ENCODE measurements at regions not wholly inside any gene's neighbourhood (a gene's known extent, or its start where the extent isn't known, plus 50 kb on each side); places are given as distances from the start of the nearest gene placed in this dataset.

- DNase-seq (ENCODE audit: low read depth in 2 of 2) = no peak
These were observed 256.8 kb downstream of the GABRG2 start for GRCh38 chr5:162324328-162324727.

GRCh38 chr5:162325143-162325727, 257.7 kb downstream of the GABRG2 start:
- DNase-seq (ENCODE audit: low read depth in 2 of 2) = no peak

GRCh38 chr5:162334944-162335343, 267.4 kb downstream of the GABRG2 start:
- no peak for DNase-seq (ENCODE audit: low read depth in 2 of 2)

GRCh38 chr5:162360373-162360931, 292.9 kb downstream of the GABRG2 start:
- DNase-seq (ENCODE audit: low read depth in 2 of 2) = no peak

GRCh38 chr5:162372256-162372655, 304.7 kb downstream of the GABRG2 start:
- DNase-seq (ENCODE audit: low read depth in 2 of 2) = no peak

- no peak for DNase-seq (ENCODE audit: low read depth in 2 of 2)
These were observed 310.3 kb downstream of the GABRG2 start for GRCh38 chr5:162377895-162378294.

- no peak for DNase-seq (ENCODE audit: low read depth in 2 of 2)
These were observed 315.3 kb downstream of the GABRG2 start for GRCh38 chr5:162382839-162383238.

GRCh38 chr5:162384225-162384624, 316.7 kb downstream of the GABRG2 start:
- no peak for DNase-seq (ENCODE audit: low read depth in 2 of 2)

GRCh38 chr5:162391833-162392232, 324.3 kb downstream of the GABRG2 start:
- DNase-seq (ENCODE audit: low read depth in 2 of 2) = no peak

- no peak for DNase-seq (ENCODE audit: low read depth in 2 of 2)
These were observed 324.8 kb downstream of the GABRG2 start for GRCh38 chr5:162392336-162392735.

- DNase-seq (ENCODE audit: low read depth in 2 of 2) = no peak
These were observed 326.0 kb downstream of the GABRG2 start for GRCh38 chr5:162393534-162393933.

GRCh38 chr5:162407614-162408013, 340.0 kb downstream of the GABRG2 start:
- DNase-seq (ENCODE audit: low read depth in 2 of 2) = no peak

GRCh38 chr5:162410365-162410764, 342.8 kb downstream of the GABRG2 start:
- no peak for DNase-seq (ENCODE audit: low read depth in 2 of 2)

GRCh38 chr5:162429142-162429541, 361.6 kb downstream of the GABRG2 start:
- no peak for DNase-seq (ENCODE audit: low read depth in 2 of 2)

- DNase-seq (ENCODE audit: low read depth in 2 of 2) = no peak
These were observed 366.7 kb downstream of the GABRG2 start for GRCh38 chr5:162434281-162434680.

GRCh38 chr5:162436055-162436454, 368.5 kb downstream of the GABRG2 start:
- no peak for DNase-seq (ENCODE audit: low read depth in 2 of 2)

GRCh38 chr5:162444129-162444762, 376.7 kb downstream of the GABRG2 start:
- no peak for DNase-seq (ENCODE audit: low read depth in 2 of 2)

- DNase-seq (ENCODE audit: low read depth in 2 of 2) = no peak
These were observed 388.5 kb downstream of the GABRG2 start for GRCh38 chr5:162456086-162456485.

- no peak for DNase-seq (ENCODE audit: low read depth in 2 of 2)
These were observed 398.4 kb downstream of the GABRG2 start for GRCh38 chr5:162466011-162466410.

- no peak for DNase-seq (ENCODE audit: low read depth in 2 of 2)
These were observed 405.6 kb downstream of the GABRG2 start for GRCh38 chr5:162473041-162473714.

- no peak for DNase-seq (ENCODE audit: low read depth in 2 of 2)
These were observed 406.7 kb downstream of the GABRG2 start for GRCh38 chr5:162474239-162474638.

- DNase-seq (ENCODE audit: low read depth in 2 of 2) = no peak
These were observed 416.5 kb downstream of the GABRG2 start for GRCh38 chr5:162484095-162484494.

- DNase-seq (ENCODE audit: low read depth in 2 of 2) = no peak
These were observed 417.4 kb downstream of the GABRG2 start for GRCh38 chr5:162484986-162485385.
